OCI-LY1 (cell line): ENCODE measurements at regions not wholly inside any gene's neighbourhood (a gene's known extent, or its start where the extent isn't known, plus 50 kb on each side); places are given as distances from the start of the nearest gene placed in this dataset.

Source experiments
- EZH2 ChIP-seq: fragments of 200-600 bp; sonication (generic), shearing (Covaris generic); IDR thresholded peaks from 2 replicates; pipeline ENCODE4 v1.8.0; 2017; ENCODE audit warnings: borderline replicate concordance, mixed run types, mild to moderate bottlenecking, antibody characterized with exemption, low read length, moderate library complexity, mixed read lengths
- TF ChIP-seq, protein P1 (sequence below): fragments of 200-600 bp; sonication (generic), shearing (Covaris generic); IDR thresholded peaks from 2 replicates; pipeline ENCODE4 v1.5.1; 2017; ENCODE audit warnings: mild to moderate bottlenecking, antibody characterized with exemption, low read length, moderate library complexity, mixed read lengths

- TF ChIP-seq, protein P1, sequence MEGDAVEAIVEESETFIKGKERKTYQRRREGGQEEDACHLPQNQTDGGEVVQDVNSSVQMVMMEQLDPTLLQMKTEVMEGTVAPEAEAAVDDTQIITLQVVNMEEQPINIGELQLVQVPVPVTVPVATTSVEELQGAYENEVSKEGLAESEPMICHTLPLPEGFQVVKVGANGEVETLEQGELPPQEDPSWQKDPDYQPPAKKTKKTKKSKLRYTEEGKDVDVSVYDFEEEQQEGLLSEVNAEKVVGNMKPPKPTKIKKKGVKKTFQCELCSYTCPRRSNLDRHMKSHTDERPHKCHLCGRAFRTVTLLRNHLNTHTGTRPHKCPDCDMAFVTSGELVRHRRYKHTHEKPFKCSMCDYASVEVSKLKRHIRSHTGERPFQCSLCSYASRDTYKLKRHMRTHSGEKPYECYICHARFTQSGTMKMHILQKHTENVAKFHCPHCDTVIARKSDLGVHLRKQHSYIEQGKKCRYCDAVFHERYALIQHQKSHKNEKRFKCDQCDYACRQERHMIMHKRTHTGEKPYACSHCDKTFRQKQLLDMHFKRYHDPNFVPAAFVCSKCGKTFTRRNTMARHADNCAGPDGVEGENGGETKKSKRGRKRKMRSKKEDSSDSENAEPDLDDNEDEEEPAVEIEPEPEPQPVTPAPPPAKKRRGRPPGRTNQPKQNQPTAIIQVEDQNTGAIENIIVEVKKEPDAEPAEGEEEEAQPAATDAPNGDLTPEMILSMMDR: no peak
- no peak for TF ChIP-seq EZH2
These were observed 54.1 kb upstream of the ARHGAP20 start for GRCh38 chr11:110766316-110766715.
